MG63 (cell line): ENCODE measurements at regions not wholly inside any gene's neighbourhood (a gene's known extent, or its start where the extent isn't known, plus 50 kb on each side); places are given as distances from the start of the nearest gene placed in this dataset.
"Not testable (repeated sequence)": the region's sequence is repeated elsewhere in the genome, so short reads cannot be mapped to it uniquely, and the experiment has no call there.

ENCODE experiments used
- DNase-seq: peaks from one replicate; pipeline ENCODE4 v3.0.0-alpha.2; 2020
- H3K27me3 ChIP-seq: fragments of 250-450 bp; sonication (Bioruptor Pico); 2 replicates; pipeline ENCODE4 v1.5.1; 2020; ENCODE audit warnings: mild to moderate bottlenecking, moderate library complexity
- H3K36me3 ChIP-seq: fragments of 250-450 bp; sonication (Bioruptor Pico); 2 replicates; pipeline ENCODE4 v1.5.1; 2020; ENCODE audit warnings: mild to moderate bottlenecking, moderate library complexity
- H3K4me3 ChIP-seq: fragments of 250-450 bp; sonication (Bioruptor Pico); 2 replicates; pipeline ENCODE4 v1.5.1; 2020; ENCODE audit warnings: mild to moderate bottlenecking, moderate library complexity
- H3K9me3 ChIP-seq: fragments of 250-450 bp; sonication (Bioruptor Pico); 2 replicates; pipeline ENCODE4 v1.5.1; 2020; ENCODE audit warnings: mild to moderate bottlenecking, moderate library complexity

DNA sequence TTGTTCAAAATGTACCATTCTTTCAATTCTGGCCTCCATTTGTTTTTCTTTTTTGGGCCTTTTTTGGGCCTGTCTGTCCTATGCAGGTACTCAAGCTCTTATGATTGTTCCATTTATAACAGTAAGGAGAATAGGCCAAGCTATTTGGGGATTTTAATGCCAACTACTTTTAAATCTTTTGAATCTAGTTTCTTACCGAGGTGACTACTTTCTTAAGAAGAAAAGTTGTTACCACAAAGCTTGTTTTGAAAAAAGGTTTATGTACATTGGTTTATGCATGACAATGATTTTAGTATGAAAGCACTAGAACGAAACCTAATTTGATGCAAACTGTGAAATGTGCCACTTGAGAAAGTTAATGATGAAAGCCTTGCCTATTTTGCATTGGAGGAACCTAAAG, 98.3 kb upstream of the MTHFD1L start:
- no peaks in the 10 kb centered on the region for H3K27me3 ChIP-seq
- H3K4me3 ChIP-seq: no peak overlapping the region
- DNase-seq: no peak
- no peaks in the 10 kb centered on the region for H3K9me3 ChIP-seq
- no peaks in the 10 kb centered on the region for H3K36me3 ChIP-seq

DNA sequence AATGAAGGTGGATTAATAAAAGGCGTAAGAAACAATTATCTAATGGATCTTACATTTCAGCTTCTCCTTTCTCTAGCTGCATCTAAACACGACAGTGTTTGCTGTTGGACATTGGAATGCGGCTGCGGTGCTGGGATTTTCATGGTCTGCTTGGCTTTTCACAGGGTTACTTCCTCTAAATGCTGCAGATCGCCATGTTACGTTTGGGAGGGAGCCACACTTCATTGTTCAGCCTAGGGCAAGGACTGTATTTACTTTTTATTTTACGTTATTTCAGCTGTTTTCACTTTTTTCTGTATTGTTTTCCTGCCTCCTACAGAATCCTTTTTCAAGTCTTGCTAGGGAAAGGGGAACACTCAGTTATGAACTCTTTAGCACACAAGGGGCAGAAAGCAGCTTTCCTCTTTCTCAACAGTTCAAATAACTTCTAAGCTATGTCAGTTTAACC, 97.9 kb upstream of the MTHFD1L start:
- Histone ChIP-seq H3K4me3 (no peak overlapping the region), H3K9me3 (no peaks in the 10 kb centered on the region), H3K36me3 (no peaks in the 10 kb centered on the region), H3K27me3 (no peaks in the 10 kb centered on the region)
- no peak for DNase-seq

DNA sequence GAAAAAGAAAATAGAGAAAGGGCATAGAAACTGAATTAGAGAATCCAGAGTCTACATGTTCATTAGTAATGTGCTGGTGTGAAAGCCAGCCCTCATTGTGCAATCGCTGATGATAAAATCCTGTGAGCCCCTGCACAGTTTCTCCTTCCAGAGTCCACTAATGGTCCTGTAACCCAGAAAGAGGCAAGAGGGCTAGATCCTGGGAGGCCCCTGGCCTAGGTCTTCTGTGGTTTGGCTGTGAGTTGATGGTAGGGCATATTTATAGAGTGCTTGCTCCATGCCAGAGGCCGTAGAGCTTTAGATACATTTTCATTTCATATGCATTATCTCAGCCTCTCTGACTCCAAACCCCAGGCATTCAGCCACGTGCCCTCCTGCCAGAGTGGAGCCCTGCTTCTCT, 94.9 kb upstream of the MTHFD1L start:
- H3K9me3 ChIP-seq: peaks cover 7% of the 10 kb centered on the region; the same call in 1 of the 2 replicates
- DNase-seq: peak; percentile 88

DNA sequence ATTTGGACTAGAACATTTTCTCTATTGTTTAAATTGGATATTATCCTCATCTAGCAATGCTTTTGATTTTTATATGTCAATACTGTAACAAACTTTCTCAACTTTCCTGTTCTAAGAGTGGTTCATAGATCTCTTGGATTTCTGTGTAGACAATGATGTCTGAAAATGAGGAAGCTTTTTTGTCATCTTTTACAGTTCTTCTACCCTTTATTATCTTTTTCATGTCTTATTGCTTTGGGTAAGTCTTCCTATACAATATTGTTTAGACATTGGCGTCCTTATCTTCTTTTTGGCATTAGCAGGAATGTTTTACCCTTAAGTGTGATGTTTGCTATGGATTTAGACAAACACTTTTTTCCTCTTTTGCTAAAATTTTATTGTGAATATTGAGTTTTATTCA, 91.5 kb upstream of the MTHFD1L start:
- DNase-seq: no peak
- no peaks in the 10 kb centered on the region for H3K27me3 ChIP-seq
- H3K36me3 ChIP-seq: no peaks in the 10 kb centered on the region
- H3K4me3 ChIP-seq: no peak overlapping the region
- H3K9me3 ChIP-seq: peaks cover 7% of the 10 kb centered on the region; the same call in 1 of the 2 replicates

More for the DNA sequence above, 94.9 kb upstream of the MTHFD1L start:
- Histone ChIP-seq H3K36me3 (no peaks in the 10 kb centered on the region), H3K4me3 (no peak overlapping the region), H3K27me3 (no peaks in the 10 kb centered on the region)

DNA sequence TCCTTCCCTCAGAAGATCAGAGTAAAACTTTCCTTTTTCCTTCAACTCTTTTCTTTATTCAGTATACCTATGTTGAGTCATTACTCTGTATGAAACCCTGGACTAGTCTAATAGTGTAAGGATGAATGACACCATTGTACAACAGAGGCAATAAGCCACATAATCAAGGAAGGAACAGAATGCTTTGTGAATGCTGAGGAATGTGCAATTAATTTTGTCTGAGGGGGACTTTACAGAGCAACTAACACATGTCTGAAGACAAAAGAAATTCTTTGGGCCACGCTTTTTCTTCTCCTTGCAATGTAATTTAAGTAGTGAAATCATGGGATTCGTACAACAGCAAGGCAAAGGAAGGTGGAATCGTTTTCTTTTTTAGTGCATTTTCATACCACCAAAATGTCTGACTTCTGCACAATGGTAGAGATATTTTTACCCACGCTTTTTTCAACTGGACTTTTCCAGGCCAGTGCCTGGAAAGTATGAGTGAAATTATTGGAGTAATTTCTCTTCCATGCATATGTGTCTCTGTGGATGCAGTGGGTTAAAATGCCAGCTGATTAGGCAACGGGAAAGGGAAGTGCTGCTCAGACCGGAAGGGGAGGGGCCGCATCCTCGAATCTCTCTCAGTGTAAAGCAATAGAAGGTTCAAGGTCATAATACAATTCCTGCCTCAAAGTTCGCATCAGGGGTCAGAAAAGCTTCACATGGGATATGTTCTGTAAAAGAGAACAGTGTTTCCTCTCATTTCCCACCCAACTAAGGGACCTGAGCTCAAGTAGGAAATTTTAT, 89.9 kb upstream of the MTHFD1L start:
- DNase-seq: no peak
- no peaks in the 10 kb centered on the region for H3K36me3 ChIP-seq
- peaks cover 7% of the 10 kb centered on the region; the same call in 1 of the 2 replicates for H3K9me3 ChIP-seq
- H3K27me3 ChIP-seq: no peaks in the 10 kb centered on the region
- H3K4me3 ChIP-seq: no peak overlapping the region

DNA sequence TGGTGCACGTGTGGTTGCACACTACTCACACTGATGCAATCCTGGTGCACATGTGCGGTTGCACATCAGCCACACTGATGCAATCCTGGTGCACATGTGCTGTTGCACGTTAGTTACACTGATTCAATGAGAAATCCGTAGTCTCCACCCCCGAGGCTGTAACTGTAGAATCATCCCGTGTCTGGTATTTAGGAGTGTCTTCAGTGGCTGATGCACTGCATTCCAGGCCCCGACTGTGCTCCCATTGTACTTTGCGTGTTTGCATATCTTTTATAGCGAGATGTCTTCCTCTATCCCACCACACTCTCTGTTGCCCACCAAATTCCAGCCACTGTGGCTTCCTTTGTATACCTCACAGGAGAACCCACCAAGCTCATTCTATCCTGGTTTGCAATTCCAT, 87.8 kb upstream of the MTHFD1L start:
- Histone ChIP-seq H3K9me3 (peaks cover 7% of the 10 kb centered on the region; the same call in 1 of the 2 replicates), H3K4me3 (no peak overlapping the region), H3K36me3 (no peaks in the 10 kb centered on the region), H3K27me3 (no peaks in the 10 kb centered on the region)
- DNase-seq: no peak

DNA sequence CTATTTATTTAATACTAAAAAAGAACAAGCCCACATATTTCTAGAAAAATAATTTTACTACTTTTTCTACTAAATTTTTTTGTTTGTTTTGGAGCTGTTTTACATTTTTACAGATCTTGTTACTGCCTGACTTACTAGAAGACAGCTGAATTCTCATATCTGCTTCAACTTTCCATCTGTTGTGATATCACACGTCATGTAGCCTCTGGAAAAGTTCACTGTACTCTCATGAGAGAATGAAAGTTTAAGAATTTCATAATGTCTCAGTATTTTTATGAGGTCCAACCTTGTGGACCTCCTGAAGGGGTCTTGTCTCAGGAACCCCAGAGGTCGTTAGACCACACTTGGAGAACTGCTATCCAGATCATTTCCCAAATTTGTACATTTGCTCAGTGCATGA, 81.7 kb upstream of the MTHFD1L start:
- no peaks in the 10 kb centered on the region for H3K36me3 ChIP-seq
- DNase-seq: no peak
- no peak overlapping the region for H3K4me3 ChIP-seq
- H3K27me3 ChIP-seq: no peaks in the 10 kb centered on the region
- H3K9me3 ChIP-seq: peaks cover 2% of the 10 kb centered on the region; the same call in 1 of the 2 replicates

DNA sequence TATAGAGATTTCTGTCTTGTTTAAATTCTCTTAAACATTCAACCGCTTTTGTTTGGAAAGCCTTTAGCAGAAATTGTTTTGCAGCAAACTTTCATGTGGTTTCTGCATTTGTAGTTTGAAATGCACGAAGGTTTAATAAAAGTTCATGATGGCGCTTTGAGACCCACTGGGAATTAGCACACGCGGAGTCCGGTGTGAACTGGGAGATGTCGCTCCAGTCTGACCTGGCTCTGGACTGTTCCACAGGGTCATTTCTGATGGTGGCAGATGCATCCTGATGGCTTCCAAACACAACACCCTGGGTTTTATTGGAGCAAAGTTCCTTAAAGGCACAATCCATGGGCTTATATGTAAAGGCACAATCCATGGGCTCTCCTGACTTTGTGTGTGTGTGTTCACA, 78.1 kb upstream of the MTHFD1L start:
- Histone ChIP-seq H3K9me3 (peaks cover 2% of the 10 kb centered on the region; the same call in 1 of the 2 replicates), H3K4me3 (no peak overlapping the region), H3K27me3 (no peaks in the 10 kb centered on the region), H3K36me3 (no peaks in the 10 kb centered on the region)
- DNase-seq: no peak

DNA sequence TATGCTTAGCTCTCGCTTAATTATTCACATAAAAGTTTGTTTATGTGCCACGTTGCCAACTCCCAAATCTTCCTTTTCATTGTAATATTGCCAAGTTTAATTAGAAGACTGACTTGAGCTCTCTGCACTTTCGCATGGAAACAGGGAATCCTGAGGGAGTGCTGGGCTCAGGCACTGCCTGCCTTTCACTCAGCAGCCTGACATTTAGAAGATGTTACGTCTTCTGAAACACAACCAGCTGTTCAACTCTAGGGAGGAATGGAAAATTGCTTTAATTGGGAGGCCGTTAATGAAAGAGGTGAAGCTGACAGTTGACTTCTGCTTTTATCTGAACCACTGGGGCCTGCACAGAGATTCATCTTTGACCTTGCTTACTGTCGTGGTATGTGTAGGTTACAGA, 77.4 kb upstream of the MTHFD1L start:
- Histone ChIP-seq H3K4me3 (no peak overlapping the region), H3K9me3 (peaks cover 2% of the 10 kb centered on the region; the same call in 1 of the 2 replicates), H3K36me3 (no peaks in the 10 kb centered on the region), H3K27me3 (no peaks in the 10 kb centered on the region)
- no peak for DNase-seq

DNA sequence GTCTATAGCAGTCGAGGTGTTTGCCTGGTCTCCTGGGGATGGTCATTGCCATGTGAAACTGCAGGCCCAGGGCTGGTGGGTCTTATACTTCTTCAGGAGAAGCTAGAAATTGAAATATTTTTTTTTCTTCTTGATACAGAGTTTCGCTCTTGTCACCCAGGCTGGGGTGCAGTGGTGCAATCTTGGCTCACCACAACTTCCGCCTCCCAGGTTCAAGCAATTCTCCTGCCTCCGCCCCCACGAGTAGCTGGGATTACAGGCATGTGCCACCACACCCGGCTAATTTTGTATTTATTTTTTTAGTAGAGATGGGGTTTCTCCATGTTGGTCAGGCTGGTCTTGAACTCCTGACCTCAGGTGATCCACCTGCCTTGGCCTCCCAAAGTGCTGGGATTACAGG, 75.6 kb upstream of the MTHFD1L start:
- not testable (repeated sequence) for H3K9me3 ChIP-seq, DNase-seq, H3K36me3 ChIP-seq, H3K4me3 ChIP-seq, H3K27me3 ChIP-seq

DNA sequence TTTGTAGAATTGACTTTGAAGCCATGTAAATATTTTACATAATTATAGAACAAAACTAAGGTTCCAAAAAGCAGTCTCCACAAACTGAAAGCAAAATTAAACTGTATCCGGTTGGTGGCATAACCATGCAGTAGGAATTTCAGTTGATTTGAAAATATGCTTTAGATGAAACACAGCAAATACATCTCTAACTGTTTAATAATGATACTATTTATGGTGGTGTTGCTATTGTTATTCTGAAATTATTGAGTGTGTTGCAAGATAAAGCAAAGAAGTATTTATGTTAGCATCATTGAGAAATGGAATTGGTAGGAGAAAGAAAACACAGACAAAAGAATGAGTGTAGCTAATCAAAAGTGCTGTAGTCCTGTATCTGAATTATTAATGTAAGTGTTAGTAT, 73.8 kb upstream of the MTHFD1L start:
- H3K4me3 ChIP-seq: no peak overlapping the region
- no peaks in the 10 kb centered on the region for H3K36me3 ChIP-seq
- no peaks in the 10 kb centered on the region for H3K9me3 ChIP-seq
- no peaks in the 10 kb centered on the region for H3K27me3 ChIP-seq
- DNase-seq: no peak

DNA sequence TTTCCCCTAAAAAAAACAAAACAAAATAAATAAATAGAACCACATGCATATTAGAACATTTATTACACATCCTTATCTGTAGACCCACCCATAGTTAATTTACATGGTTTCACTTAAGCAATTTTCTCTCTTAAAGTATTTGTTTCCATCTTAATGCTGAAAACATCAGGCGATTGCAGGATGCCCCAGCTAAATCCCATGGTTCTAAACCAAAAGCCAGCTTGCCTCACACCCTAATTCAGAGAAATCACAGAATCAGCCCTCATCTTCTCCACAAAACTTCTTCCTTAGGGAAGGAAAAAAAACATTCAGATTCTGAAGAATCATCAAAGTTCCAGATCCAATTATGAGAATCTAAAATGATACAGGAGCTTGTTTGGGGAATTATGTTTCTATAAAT, 67.6 kb upstream of the MTHFD1L start:
- no peaks in the 10 kb centered on the region for H3K9me3 ChIP-seq
- no peak overlapping the region for H3K4me3 ChIP-seq
- no peaks in the 10 kb centered on the region for H3K27me3 ChIP-seq
- no peak for DNase-seq
- H3K36me3 ChIP-seq: no peaks in the 10 kb centered on the region

DNA sequence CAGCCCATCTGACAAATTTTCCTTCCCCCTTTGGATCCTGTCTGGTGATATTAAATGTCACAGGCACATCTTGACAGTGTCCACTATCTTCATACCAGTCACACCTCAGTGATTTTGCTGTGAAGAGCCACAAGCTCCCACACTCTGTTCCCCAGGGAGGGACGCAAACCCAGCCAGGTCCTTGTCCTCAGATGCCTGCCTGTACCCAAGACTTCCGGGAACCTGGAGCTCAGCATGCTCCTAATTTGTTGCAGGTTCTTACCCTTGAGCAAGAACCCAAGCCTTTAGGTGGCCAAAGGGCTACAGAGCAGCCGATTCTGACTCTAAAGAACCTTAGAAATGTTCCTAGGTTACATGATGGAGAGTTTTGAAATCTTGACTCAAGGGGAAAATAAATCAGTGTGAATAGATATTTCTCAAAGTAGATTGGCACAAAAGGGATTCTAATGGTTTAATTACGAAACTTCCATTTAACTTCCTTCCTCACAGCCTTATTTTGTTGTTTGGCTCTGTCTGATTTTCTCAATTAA, 66.2 kb upstream of the MTHFD1L start:
- H3K36me3 ChIP-seq: no peaks in the 10 kb centered on the region
- H3K4me3 ChIP-seq: no peak overlapping the region
- H3K9me3 ChIP-seq: no peaks in the 10 kb centered on the region
- DNase-seq: no peak
- no peaks in the 10 kb centered on the region for H3K27me3 ChIP-seq

DNA sequence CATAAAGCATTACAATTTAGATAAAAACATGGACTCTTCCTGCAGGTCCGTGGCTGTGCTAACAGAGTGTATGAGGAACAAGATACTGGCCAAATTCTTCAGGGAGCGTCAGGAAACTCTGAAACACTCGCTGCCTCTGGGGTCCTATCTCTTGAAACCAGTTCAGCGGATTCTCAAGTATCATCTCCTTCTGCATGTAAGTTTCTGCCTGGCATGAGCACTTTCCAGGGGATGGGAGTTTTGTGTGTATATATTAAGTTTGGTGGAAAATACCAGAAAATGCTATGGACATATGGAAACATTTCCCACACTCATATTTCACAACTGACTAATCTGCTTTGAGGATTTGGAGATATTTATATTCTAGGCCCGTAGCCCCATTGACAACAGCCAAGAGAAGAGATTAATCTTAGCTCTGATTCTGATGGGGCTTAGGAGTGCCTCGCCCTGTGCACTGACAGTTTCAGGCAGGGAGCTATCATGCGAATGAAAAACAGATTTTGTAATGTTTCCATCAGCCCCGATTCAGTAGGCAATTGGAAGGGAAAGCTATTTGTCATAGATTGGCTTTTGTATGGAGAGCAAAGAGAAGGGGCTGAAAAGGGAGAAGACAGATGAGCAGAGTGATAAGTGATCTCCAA, 64.7 kb upstream of the MTHFD1L start:
- no peaks in the 10 kb centered on the region for H3K9me3 ChIP-seq
- no peak overlapping the region for H3K4me3 ChIP-seq
- H3K27me3 ChIP-seq: no peaks in the 10 kb centered on the region
- no peaks in the 10 kb centered on the region for H3K36me3 ChIP-seq
- DNase-seq: peak; percentile 26

DNA sequence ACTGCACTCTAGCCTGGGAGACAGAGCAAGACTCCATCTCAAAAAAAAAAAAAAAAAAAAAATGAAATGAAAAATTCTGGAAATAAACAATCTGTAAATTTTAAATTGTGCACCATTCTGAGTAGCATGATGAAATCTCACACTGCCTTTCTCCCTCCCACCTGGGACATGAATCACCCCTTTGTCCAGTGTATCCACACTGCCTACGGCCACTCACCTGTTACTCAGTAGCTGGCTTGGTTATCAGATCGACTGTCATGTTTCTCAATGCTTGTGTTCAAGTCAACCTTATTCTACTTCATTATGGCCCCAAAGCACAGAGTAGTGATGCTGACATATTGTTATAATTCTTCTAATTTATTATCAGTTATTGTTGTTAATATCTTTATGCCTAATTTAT, 58.7 kb upstream of the MTHFD1L start:
- no peaks in the 10 kb centered on the region for H3K9me3 ChIP-seq
- no peak overlapping the region for H3K4me3 ChIP-seq
- no peak for DNase-seq
- no peaks in the 10 kb centered on the region for H3K27me3 ChIP-seq
- H3K36me3 ChIP-seq: no peaks in the 10 kb centered on the region

DNA sequence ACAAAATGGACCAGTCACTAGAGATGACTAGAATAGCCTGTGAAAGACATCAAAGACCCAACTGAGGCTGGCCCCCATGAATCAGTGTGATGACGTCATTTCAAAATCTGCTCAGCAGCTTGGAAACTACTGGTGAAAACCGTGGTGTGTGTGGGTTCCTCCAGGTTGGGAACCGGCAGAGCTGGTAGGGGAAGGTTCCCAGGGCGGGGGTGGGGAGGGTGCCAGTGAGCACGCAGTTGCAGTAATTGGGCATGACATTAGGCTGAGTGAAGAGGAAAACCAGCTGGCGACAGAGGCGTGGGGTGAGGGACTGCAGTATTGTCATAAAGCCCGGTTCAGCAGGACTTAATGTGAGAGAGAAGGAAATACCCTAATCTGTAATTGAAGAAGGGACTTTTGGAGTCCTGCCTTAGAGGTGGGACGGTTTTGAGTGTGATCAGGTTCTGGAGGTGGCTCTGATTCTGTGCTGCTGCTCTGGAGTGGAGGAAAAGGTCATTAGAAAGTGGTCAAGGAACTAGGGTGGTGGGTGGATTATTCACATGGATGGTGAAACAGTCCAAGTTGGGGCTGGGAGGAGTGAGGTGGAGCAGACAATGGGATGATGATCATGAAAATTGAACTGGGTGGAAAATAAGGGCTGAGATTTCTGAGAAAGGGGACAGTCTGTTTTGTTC, 52.0 kb upstream of the MTHFD1L start:
- no peaks in the 10 kb centered on the region for H3K9me3 ChIP-seq
- H3K4me3 ChIP-seq: no peak overlapping the region
- H3K27me3 ChIP-seq: no peaks in the 10 kb centered on the region
- no peaks in the 10 kb centered on the region for H3K36me3 ChIP-seq
- peak; percentile 25 for DNase-seq

DNA sequence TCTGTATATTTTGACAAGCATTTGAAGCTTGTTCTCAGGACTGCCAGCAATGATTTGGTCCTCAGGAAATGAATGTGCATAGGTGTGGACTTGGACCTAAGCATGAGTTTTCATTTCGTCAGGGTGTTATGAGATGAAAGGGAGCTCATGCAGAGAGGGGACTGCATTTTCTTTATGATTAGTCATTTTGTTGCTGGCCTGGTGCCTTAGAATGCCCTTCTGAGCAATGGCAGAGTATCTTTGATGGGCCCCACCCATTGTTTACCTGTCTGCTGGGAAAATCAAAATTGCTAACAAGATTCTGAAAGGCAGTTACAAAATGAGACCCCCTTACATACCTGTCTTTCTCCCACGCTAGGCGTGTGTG, 51.5 kb upstream of the MTHFD1L start:
- Histone ChIP-seq H3K9me3 (no peaks in the 10 kb centered on the region), H3K36me3 (no peaks in the 10 kb centered on the region), H3K27me3 (no peaks in the 10 kb centered on the region), H3K4me3 (no peak overlapping the region)
- DNase-seq: peak; percentile 29
